RPMI7951 (cell line): ENCODE measurements at regions not wholly inside any gene's neighbourhood (a gene's known extent, or its start where the extent isn't known, plus 50 kb on each side); places are given as distances from the start of the nearest gene placed in this dataset.

ENCODE experiments used
- DNase-seq: peaks from one replicate; pipeline ENCODE4 v3.0.0-alpha.2; 2012; ENCODE audit warnings: low read depth

DNA sequence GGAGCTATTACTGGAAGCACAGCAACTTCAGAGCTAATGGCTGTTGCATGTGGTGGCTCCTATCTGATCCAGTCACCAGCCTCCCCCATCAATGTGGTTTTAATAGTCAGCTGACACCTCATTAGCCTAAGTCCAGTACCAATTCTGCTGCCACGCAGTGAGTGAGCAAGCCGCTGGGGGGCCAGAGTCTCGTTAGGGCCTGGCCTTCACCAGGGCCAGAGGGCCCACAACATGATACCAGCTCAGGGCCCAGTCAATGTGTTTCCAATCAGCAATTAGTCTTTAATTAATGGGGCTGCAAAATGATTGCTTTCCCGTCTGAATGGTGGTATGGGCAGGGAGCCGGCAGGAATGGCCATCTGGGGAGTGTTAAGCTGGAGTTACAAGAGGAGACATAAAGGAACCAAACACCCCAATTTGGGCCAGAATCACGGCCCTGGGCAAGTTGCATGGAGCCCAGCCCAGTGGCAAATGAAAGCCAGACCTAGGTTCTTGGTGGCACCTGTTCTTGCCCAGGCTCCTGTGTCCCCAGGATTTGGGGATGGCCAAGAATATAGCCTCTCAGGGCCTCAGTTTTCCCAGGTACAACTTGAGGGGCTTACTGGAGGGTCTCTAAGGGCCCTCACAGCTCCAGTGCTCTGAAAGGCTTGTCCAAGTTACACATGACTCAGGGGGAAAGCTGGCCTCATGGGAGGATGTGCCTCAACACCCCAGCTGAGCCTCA is 119.2 kb downstream of the EFNB1 start:
- DNase-seq, result peak; percentile 34

DNA sequence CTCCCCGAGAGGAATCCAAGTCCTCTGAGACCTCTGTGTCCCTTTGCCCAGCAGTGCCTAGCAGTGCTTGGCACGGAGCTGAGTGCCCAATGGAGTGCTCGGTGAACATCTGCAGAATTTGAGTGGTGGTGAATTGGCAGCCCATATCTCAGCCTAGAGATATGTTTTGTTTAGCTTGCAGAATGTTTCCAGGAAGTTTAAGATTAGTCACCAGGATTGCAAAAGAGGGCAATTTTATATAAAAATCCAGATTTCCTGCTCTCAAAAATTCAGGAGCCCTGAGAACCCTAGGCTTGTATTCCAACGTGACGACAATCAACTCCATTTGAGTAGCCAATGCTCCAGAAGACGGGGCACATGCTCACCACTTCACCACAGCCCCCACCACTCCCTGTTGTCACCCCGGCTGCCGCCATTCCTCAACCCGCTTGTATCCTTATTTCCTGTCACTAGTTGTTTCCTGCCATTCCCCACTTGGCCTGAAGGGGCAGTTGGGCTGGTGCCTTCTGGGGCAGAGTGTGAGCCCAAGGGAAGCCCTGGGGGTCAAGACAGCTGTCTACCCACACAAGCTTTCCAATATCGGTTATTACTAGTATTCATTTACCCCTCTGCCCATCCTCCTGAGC is 116.9 kb downstream of the EFNB1 start:
- peak; percentile 72 for DNase-seq

- no peak for DNase-seq
These were observed 116.3 kb downstream of the EFNB1 start for GRCh38 chrX:68945081-68945602.

DNA sequence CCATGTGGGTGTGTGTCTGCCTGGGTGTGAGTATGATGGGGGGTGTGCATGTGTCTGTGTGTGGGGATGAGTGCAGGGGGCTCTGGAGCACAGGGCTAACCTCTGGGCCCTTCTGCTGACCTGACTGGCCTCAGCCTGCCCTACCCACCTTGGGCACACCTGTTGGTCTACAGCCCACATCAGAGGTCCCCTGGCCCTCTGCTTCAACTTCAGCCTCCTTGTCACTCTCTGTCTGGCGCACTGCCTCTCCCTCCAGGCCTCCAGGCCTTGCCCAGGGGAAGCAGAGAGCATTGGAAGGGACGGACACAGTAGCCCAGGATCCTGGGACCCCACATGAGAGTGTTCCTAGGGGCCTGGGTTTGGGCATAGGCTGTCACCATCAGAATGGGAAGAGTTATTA is 115.4 kb downstream of the EFNB1 start:
- DNase-seq, result no peak

DNA sequence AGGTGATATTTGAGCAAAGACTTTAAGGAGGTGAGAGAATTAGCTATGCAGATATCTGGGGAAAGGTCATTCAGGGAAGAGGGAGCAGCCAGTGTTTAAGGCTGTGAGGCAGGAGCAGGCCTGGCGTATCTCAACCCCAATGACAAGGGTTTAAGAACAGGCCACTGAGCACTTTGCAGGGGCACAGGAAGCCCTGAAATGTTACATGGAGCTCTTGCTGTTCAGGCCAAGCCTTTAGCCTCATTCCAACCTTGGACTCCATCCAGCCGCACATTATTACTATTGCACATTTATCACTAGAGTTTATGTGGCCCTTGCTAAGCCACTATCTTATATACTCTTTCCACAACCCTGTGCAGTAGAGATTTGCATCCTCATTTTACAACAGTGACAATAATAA is 114.0 kb downstream of the EFNB1 start:
- DNase-seq, result no peak

DNA sequence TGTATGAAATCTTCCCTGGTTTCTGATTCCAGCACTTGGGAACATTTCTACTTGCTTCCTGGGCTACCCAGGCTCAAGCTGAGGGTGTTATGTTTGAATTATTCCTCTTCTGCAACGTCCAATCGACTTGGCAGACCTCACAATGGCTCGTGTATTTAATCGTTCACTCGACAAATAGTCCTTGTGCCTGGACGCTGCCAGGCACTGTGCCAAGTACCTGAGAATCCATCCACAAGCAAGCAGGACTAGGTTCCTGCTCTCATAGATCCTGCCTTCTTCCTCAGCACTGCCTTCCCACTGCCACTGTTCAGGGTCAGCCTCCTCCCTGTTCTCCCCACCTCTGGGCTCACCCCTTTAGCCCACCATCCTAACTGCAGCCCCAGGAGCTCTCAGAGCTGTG is 113.3 kb downstream of the EFNB1 start:
- no peak for DNase-seq

GRCh38 chrX:68941385-68941952 is 112.6 kb downstream of the EFNB1 start:
- DNase-seq, result no peak

DNA sequence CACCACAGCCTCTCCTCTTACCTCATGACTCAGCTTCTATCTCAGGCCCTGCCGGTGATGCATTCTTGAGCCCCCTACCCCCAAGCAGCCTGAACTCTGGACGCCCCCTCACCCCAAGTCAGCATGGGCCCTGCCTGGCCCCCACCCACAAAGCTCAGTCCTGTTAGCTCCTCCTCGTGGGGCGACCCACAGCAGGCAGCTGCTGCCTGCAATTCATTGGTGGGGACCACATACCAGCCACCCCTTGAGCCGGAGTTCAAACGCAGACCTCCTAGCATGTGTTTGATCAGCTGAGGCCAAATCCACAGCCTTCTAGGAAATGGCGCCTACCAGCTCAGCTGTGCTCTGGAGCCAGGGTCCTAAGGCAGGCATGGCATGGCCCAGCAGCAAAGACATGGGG is 111.8 kb downstream of the EFNB1 start:
- no peak for DNase-seq

GRCh38 chrX:68939868-68940267 is 111.0 kb downstream of the EFNB1 start:
- DNase-seq, result no peak

DNA sequence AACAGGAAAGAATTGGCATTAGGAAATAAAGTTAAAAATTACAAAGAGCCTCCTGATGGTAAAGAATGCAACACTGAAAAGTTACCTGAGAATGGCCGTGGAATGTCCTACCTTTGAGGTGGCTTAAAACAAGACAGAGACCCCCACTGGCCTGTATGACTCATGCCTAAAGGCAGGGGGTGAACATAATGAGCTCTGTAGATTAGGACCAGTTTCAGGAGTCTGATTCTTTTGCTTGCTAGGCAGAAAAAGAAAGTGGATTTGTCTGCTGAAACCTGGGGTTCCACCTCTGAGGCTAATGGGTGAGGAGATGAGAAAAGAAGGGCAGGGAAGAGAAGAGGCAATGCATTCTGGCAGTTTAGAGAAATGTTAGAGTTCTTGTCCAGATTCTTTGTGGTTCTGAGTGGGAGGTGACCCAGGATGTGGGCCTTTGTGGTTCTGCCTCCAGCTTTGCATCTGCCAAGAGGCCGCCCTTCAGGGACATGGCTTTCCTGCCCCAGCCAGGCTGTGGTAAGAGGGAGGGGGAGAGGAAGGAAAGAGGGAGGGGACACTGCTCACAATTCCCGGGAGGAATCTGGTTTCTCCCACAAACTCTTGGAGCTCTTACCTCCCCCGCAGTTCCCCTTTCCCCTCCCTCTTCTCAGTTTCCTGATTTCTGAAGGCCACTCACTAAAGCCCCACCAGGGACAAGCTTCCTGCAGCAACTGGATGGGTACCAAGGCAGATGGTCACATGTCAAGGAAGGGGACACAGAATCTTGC is 109.6 kb downstream of the EFNB1 start:
- DNase-seq, result peak; percentile 94

GRCh38 chrX:68937581-68937980 is 108.8 kb downstream of the EFNB1 start:
- no peak for DNase-seq

- peak; percentile 92 for DNase-seq
These were observed 107.8 kb downstream of the EFNB1 start for GRCh38 chrX:68936608-68937007.

DNA sequence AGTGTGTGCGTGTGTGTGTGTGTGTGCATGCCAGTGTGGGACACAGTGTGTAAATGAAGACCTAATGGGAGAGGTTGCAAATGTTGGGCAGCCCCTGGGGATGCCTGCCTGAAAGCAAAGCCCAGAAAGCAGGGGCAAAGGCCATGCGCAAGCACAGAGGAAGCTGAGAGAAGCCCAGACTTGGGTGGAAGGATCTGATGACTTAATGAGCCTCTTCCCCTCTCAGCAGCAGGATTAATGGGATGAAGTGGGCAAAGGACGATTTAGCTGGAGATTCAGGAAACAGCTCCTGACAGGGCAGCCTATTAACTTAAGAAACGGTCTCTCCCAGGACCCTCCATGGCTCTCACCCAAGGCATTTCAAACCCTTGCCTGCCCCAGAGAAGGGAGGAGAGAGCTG is 107.3 kb downstream of the EFNB1 start:
- DNase-seq, result no peak

DNA sequence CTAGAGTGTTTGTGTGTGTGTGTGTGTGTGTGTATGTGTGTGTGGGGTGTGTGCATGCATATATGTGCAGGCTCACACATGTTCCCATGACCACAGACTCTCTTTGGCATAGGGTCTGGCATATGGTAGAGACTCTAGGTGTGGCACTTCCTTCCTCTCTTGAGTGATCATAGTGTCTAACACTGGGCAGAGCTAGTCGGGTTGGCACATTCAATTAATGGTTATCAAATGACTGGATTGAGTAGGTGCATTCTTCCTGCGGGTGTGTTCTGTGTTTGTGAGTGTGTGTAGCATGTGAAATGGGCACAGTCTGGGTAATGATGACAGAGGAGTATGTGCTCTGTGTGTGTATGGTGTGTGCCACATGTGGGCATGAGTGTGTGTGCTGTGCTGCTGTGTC is 106.5 kb downstream of the EFNB1 start:
- no peak for DNase-seq

DNA sequence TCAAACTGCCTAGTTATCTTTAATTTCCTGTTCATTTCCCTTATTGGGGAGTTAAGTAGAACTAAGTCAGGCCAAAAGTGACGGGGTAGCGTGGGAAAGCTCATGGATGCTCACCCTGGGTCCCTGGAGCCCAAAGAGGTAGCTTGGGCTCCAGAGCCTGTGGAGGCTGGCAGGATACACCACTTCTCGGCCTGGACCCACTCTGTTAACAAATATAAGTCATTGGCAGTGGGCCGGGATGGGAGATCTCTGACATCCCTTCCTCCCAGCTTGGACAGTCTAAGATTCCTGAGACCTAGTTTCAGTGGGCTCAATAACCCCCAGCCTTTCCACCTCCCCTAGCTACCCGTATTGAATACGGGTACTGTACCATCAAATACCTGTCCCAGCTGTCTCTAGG is 106.1 kb downstream of the EFNB1 start:
- DNase-seq, result no peak

- no peak for DNase-seq
These were observed 105.6 kb downstream of the EFNB1 start for GRCh38 chrX:68934421-68934820.

DNA sequence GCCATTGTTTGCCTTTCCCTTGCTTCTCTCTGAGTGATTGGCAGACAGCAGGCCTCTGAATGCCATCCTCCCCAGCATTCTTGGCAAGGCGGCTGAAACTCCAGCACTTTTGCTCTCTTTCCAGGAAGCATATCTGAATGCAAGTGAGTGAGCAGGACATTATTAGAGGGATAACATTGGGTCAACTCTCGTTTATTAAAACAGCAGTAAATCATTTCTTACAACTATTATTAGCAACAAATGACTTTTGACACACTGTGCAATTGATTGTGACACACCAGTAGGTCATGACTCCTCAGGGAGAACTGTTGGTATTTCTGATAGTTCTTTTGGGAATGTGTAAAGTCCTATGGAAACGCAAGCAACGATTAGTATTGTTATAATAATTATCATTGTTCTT is 103.8 kb downstream of the EFNB1 start:
- DNase-seq, result no peak

- DNase-seq, result no peak
These were observed 102.5 kb downstream of the EFNB1 start for GRCh38 chrX:68931345-68931744.

DNA sequence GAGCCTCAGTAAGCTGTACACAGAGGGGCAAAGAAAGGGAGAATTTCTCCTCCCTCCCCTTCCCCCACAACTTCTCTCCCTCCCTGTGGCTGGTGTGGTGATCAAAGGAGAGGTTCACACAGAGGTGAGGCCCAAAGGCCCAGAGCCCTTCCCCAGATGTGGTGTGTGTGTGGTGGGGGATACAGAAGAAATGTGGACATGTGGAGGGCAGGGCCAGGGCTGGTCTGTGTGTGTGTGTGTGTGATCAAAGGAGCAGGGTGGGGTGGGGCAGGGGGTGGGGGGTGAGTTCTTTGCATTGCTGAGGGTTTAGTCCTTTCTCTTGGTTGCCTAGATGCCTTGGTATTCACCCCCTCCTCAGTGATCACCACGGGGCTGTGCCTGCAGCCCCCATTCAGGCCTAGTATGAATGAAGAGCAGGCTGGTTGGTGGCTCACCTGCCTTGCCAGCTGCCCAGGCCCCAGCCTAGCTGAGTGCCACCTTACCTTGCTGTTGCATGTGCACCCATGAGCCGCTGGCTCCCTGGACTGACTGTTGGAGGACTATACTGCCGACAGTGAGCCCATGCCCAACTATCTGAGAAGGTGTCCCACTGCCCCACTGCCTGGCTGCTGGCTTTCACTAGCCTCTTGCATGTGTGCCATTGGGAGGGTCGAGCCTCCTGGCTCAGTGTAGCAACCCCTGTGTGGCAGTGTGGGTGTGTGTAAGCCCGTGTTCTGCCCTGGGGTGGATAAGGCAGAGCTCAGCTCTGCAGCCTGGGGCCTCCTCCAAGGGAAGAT is 101.9 kb downstream of the EFNB1 start:
- no peak for DNase-seq

DNA sequence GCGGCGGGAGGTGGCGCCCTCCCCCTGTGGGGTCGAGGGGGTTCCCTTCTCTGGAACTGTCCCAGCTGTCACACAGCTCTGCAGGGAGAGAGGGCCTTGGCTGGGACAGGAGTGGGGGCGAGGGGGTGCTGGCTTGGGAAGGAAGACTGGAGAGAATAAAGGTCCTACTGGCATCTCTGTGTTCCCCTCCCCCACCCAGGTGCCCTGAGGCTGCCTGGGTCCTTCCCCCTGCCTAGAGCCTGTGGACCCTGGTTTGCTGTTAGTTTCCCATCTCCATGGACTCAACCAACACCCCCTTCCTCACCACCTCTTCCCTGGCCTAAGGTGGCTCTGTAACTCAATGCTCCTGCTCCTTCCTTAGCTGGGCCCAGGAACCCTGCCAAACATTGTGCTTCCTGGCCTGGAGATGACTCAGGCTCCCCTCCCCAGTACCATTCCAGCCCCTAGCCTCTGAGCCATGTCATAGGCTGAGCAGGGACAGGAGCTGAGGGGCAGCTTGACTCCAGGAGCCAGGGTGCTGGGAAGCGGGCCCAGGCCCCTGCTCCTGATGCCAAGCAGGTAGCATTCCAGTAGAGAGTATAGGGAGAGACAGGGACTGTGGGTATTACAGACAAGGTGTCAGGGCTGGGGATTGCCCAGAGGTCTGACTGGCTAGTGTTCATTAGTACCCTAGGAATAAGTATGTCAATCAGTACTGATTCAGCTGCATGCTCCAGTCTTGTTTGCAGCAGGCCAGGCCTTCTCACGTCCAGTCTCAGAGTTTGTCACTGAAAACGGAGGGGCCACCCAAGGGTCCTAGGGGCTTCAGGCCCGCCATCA is 100.7 kb downstream of the EFNB1 start:
- DNase-seq, result peak; percentile 83

DNA sequence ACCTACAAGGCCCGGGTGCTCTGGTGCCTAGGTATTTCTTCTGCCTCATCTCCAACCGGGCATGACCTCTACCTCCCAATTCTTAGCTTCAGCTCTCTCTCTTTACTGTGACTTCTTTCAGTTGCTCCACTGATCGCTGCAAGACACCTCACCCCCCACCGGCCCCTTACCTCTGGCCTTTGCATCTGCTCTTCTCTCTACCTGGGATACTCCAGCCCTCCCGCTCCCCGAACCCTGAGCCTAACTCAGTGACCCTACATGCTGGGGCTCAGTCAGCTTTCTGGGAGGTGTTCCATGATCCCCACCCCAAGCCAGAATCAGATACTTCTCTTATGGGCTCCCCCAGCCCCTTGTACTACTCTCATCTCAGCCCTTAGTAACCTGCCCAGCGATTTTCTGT is 99.6 kb downstream of the EFNB1 start:
- no peak for DNase-seq
